K562 (cell line): ENCODE measurements at regions not wholly inside any gene's neighbourhood (a gene's known extent, or its start where the extent isn't known, plus 50 kb on each side); places are given as distances from the start of the nearest gene placed in this dataset.

Experiments used
- BCLAF1 ChIP-seq, 2 experiments: fragments of 450-650 bp in 1 of 2; IDR thresholded peaks; 2 replicates each; pipeline ENCODE4 v1.6.1; 2011 to 2017; ENCODE audit warnings: low read depth in 2 of 2, antibody characterized with exemption in 1 of 2, borderline replicate concordance in 1 of 2, low read length in 1 of 2, mild to moderate bottlenecking in 1 of 2, mixed read lengths in 1 of 2; ENCODE audit not compliant: control insufficient read depth in 1 of 2
- CC2D1A ChIP-seq: fragments of 450-650 bp; IDR thresholded peaks from 2 replicates; pipeline ENCODE4 v1.6.1; 2017; ENCODE audit warnings: mild to moderate bottlenecking
- CEBPG ChIP-seq, 3 experiments: fragments of 200-800 bp in 1 of 3; sonication (Bioruptor generic) in 1 of 3; sonication (generic) in 1 of 3; formaldehyde crosslinking in 1 of 3; IDR thresholded peaks in 2 of 3; conservative IDR thresholded peaks in 1 of 3; 2 replicates each; pipeline versions ENCODE4 v1.6.1 to v1.8.0; 2016 to 2022; ENCODE audit warnings: missing compliant biosample characterization in 2 of 3, missing genetic modification characterization in 2 of 3, mild to moderate bottlenecking in 1 of 3, missing genetic modification reagents in 1 of 3
- DACH1 ChIP-seq: fragments of 450-650 bp; IDR thresholded peaks from 2 replicates; pipeline ENCODE4 v1.6.1; 2018; ENCODE audit not compliant: partially characterized antibody
- HNRNPLL ChIP-seq: fragments of 200-400 bp; formaldehyde crosslinking; IDR thresholded peaks from 2 replicates; pipeline ENCODE4 v1.6.1; 2017; ENCODE audit warnings: low read length, low read depth, mild to moderate bottlenecking; ENCODE audit not compliant: poor library complexity, severe bottlenecking
- MNT ChIP-seq, 2 experiments: fragments of 450-650 bp; conservative IDR thresholded peaks; 2 replicates each; pipeline ENCODE4 v1.6.1; 2017; ENCODE audit warnings: mild to moderate bottlenecking in 2 of 2, moderate library complexity in 2 of 2
- POU5F1 ChIP-seq: fragments of 150-350 bp; IDR thresholded peaks from 2 replicates; pipeline ENCODE4 v1.6.1; 2014; ENCODE audit warnings: borderline replicate concordance, low read length, low read depth, mild to moderate bottlenecking; ENCODE audit not compliant: partially characterized antibody
- RAD51 ChIP-seq: fragments of 450-650 bp; IDR thresholded peaks from 2 replicates; pipeline ENCODE4 v1.7.1; 2016; ENCODE audit warnings: low read depth, mild to moderate bottlenecking, borderline replicate concordance
- TAF7 ChIP-seq: fragments of 450-650 bp; IDR thresholded peaks from 2 replicates; pipeline ENCODE4 v1.6.1; 2016; ENCODE audit warnings: missing genetic modification characterization, missing compliant biosample characterization
- TOE1 ChIP-seq, 2 experiments: fragments of 450-650 bp in 1 of 2; sonication (generic) in 1 of 2; formaldehyde crosslinking in 1 of 2; IDR thresholded peaks; 2 replicates each; pipeline versions ENCODE4 v1.7.1 to v1.8.0; 2016 to 2022; ENCODE audit warnings: borderline replicate concordance in 2 of 2, mild to moderate bottlenecking in 2 of 2, antibody characterized with exemption in 1 of 2, inconsistent platforms in 1 of 2, low read depth in 1 of 2, missing genetic modification reagents in 1 of 2, moderate library complexity in 1 of 2
- ZBTB7A ChIP-seq: IDR thresholded peaks from 2 replicates; pipeline ENCODE4 v1.6.1; 2011; ENCODE audit warnings: low read depth, mild to moderate bottlenecking, low read length, moderate library complexity, borderline replicate concordance; ENCODE audit not compliant: control insufficient read depth
- ZNF134 ChIP-seq: fragments of 250-450 bp; sonication (Bioruptor Pico); conservative IDR thresholded peaks from 2 replicates; pipeline ENCODE4 v1.4.0; 2020
- ZNF449 ChIP-seq: fragments of 250-450 bp; sonication (Bioruptor Pico); IDR thresholded peaks from 2 replicates; pipeline ENCODE4 v1.8.0; 2022; ENCODE audit warnings: moderate library complexity, mild to moderate bottlenecking, inconsistent platforms
- TF ChIP-seq, protein P1 (sequence below): fragments of 450-650 bp; formaldehyde crosslinking; IDR thresholded peaks from 2 replicates; pipeline ENCODE4 v1.4.0; 2020; ENCODE audit warnings: mild to moderate bottlenecking, moderate library complexity
- TF ChIP-seq, protein P2 (sequence below): sonication (generic); IDR thresholded peaks from 2 replicates; pipeline ENCODE4 v1.6.1; 2016
- TF ChIP-seq, protein P3 (sequence below): sonication (generic); formaldehyde crosslinking; IDR thresholded peaks from 2 replicates; pipeline ENCODE4 v1.8.1; 2022; ENCODE audit warnings: missing genetic modification reagents

DNA sequence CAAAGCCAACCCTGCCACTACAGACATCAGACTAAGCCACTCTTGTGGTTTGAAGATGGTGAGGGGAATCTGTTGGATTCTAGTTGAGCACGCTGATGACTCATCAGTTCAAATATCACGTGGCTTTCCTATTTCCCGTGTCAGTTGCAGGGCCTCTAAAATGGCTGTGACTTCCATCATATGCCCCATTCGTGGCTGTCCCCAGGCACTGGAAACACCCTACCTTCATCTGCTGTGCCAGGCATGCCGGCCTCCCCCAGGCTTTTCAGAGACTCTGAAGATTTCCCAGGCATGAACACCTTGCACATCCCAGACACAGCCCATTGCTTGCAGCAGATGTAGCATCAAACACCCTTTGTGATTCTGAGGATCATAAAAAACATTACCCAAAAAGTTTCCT lies 659.9 kb downstream of the UQCRFS1 start (continued):
- TF ChIP-seq BCLAF1 (IDR thresholded peaks at IDR 0.05; ENCODE audit: borderline replicate concordance in 1 of 2, control insufficient read depth in 1 of 2, low read depth in 2 of 2, low read length in 1 of 2) (no peak), RAD51 (peak; percentile 76), CC2D1A (no peak), ZNF134 (CRISPR knock-in tag) (0 out of 2 replicates have a peak, but pooled peaks have one; percentile 9), CEBPG (CRISPR knock-in tag; IDR thresholded peaks at IDR 0.05) (no peak), CEBPG (tag; conservative IDR thresholded peaks at IDR 0.05 in 1 of 2, IDR thresholded peaks at IDR 0.05 in 1 of 2) (no peak), ZNF449 (peak; percentile 77), TOE1 (IDR thresholded peaks at IDR 0.05; ENCODE audit: borderline replicate concordance) (peak; percentile 53; the same call in 1 of the 2 replicates), TOE1 (CRISPR knock-in tag; IDR thresholded peaks at IDR 0.05; ENCODE audit: borderline replicate concordance, low read depth) (no peak), DACH1 (no peak), TAF7 (tag) (0 out of 2 replicates have a peak, but pooled peaks have one; percentile 11), ZBTB7A (no peak), MNT (conservative IDR thresholded peaks at IDR 0.05) (peak; percentile 45 to 56), HNRNPLL (no peak), POU5F1 (no peak)
- TF ChIP-seq, protein P1, sequence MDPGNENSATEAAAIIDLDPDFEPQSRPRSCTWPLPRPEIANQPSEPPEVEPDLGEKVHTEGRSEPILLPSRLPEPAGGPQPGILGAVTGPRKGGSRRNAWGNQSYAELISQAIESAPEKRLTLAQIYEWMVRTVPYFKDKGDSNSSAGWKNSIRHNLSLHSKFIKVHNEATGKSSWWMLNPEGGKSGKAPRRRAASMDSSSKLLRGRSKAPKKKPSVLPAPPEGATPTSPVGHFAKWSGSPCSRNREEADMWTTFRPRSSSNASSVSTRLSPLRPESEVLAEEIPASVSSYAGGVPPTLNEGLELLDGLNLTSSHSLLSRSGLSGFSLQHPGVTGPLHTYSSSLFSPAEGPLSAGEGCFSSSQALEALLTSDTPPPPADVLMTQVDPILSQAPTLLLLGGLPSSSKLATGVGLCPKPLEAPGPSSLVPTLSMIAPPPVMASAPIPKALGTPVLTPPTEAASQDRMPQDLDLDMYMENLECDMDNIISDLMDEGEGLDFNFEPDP (CRISPR knock-in tag) = no peak
- TF ChIP-seq, protein P2, sequence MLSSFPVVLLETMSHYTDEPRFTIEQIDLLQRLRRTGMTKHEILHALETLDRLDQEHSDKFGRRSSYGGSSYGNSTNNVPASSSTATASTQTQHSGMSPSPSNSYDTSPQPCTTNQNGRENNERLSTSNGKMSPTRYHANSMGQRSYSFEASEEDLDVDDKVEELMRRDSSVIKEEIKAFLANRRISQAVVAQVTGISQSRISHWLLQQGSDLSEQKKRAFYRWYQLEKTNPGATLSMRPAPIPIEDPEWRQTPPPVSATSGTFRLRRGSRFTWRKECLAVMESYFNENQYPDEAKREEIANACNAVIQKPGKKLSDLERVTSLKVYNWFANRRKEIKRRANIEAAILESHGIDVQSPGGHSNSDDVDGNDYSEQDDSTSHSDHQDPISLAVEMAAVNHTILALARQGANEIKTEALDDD = no peak
- TF ChIP-seq, protein P3, sequence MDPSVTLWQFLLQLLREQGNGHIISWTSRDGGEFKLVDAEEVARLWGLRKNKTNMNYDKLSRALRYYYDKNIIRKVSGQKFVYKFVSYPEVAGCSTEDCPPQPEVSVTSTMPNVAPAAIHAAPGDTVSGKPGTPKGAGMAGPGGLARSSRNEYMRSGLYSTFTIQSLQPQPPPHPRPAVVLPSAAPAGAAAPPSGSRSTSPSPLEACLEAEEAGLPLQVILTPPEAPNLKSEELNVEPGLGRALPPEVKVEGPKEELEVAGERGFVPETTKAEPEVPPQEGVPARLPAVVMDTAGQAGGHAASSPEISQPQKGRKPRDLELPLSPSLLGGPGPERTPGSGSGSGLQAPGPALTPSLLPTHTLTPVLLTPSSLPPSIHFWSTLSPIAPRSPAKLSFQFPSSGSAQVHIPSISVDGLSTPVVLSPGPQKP = no peak
